ENCODE measurements at regions not wholly inside any gene's neighbourhood (a gene's known extent, or its start where the extent isn't known, plus 50 kb on each side); places are given as distances from the start of the nearest gene placed in this dataset.

DNA sequence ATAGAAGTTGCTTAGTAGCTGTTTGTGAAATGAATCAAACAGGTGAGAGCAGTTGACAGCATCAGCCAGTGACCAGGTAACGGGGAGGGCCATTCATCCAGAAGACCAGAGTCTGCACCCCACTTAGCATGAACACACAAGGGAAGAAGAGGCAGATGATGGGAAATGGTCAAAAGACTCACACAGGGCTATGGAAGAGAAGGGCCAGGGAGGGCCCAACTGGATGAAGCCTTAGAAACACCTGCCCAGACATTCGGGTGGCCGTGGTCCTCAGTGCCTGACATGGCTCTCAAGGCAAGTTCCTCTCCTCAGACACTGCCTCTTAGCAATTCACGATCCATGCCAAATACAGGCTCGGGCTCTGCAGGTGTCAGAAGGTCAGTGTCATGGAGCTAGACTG lies 354.1 kb downstream of the TCERG1L start:
- TF ChIP-seq EZH2phosphoT487 (IDR thresholded peaks at IDR 0.05; ENCODE audit: borderline replicate concordance) = no peak
- no peak for TF ChIP-seq CTCF (conservative IDR thresholded peaks at IDR 0.05; ENCODE audit: low read length)
- H3K79me2 ChIP-seq (ENCODE audit: insufficient read depth, low read length) = no peaks in the 10 kb centered on the region
- H3K9me2 ChIP-seq (replicated peaks; ENCODE audit: low read depth, low read length) = no peaks in the 10 kb centered on the region
- no peak overlapping the region for H2AFZ ChIP-seq (ENCODE audit: low read length)
- no peak overlapping the region for H3K4me2 ChIP-seq (ENCODE audit: low read depth, low read length, poor library complexity, severe bottlenecking)
- H3K4me1 ChIP-seq (ENCODE audit: insufficient read depth, low read length, poor library complexity, severe bottlenecking) = no peaks in the 10 kb centered on the region
- H3K9ac ChIP-seq (ENCODE audit: low read depth, low read length, poor library complexity, severe bottlenecking) = no peak overlapping the region
- no peaks in the 10 kb centered on the region for H3K27me3 ChIP-seq (ENCODE audit: insufficient read depth, low read length, poor library complexity, severe bottlenecking)
- peaks cover 6% of the 10 kb centered on the region; the same call in 1 of the 2 replicates for H3K9me3 ChIP-seq (ENCODE audit: insufficient read depth, low read depth, low read length)
- H3K4me3 ChIP-seq (ENCODE audit: low read length, poor library complexity, severe bottlenecking) = no peak overlapping the region
- no peaks in the 10 kb centered on the region for H4K20me1 ChIP-seq (ENCODE audit: insufficient read depth, low read length, poor library complexity, severe bottlenecking)
- H3K36me3 ChIP-seq (ENCODE audit: insufficient read depth, low read length) = no peaks in the 10 kb centered on the region
- no peaks in the 10 kb centered on the region for H3F3A ChIP-seq (ENCODE audit: low read depth)

DNA sequence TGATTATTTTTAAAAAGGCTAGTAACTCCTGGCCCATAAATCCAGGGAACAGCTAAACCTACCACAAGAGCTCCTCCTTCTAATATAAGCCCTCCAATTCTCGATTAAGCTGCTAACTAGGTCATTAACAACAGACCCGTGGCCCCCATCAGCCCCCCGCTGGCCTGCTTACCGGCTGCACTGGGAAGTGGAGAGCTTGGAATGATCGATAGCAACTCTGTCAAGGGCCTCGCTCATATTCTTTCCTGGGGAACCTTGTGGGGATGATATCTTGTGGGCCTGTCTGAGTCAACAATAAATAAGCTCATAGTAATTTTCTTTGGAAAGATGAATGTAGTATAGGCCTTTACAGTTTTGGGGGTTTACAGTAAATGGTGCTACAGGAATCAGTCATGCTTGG lies 353.5 kb downstream of the TCERG1L start:
- Histone ChIP-seq H3K4me3 (ENCODE audit: low read length, poor library complexity, severe bottlenecking) (no peak overlapping the region), H3K4me1 (ENCODE audit: insufficient read depth, low read length, poor library complexity, severe bottlenecking) (no peaks in the 10 kb centered on the region), H2AFZ (ENCODE audit: low read length) (no peak overlapping the region), H3K79me2 (ENCODE audit: insufficient read depth, low read length) (no peaks in the 10 kb centered on the region), H4K20me1 (ENCODE audit: insufficient read depth, low read length, poor library complexity, severe bottlenecking) (no peaks in the 10 kb centered on the region), H3K36me3 (ENCODE audit: insufficient read depth, low read length) (no peaks in the 10 kb centered on the region), H3K9ac (ENCODE audit: low read depth, low read length, poor library complexity, severe bottlenecking) (no peak overlapping the region), H3F3A (ENCODE audit: low read depth) (no peaks in the 10 kb centered on the region), H3K27me3 (ENCODE audit: insufficient read depth, low read length, poor library complexity, severe bottlenecking) (no peaks in the 10 kb centered on the region), H3K9me3 (ENCODE audit: insufficient read depth, low read depth, low read length) (peaks cover 11% of the 10 kb centered on the region; the same call in 1 of the 2 replicates), H3K4me2 (ENCODE audit: low read depth, low read length, poor library complexity, severe bottlenecking) (no peak overlapping the region), H3K9me2 (replicated peaks; ENCODE audit: low read depth, low read length) (no peaks in the 10 kb centered on the region)
- TF ChIP-seq CTCF (conservative IDR thresholded peaks at IDR 0.05; ENCODE audit: low read length) (no peak), EZH2phosphoT487 (IDR thresholded peaks at IDR 0.05; ENCODE audit: borderline replicate concordance) (no peak)

- TF ChIP-seq CTCF (conservative IDR thresholded peaks at IDR 0.05; ENCODE audit: low read length) (no peak), EZH2phosphoT487 (IDR thresholded peaks at IDR 0.05; ENCODE audit: borderline replicate concordance) (no peak)
Measured at GRCh38 chr10:130958981-130959751, 352.4 kb downstream of the TCERG1L start.

More at GRCh38 chr10:130958981-130959751, 352.4 kb downstream of the TCERG1L start:
- H2AFZ ChIP-seq (ENCODE audit: low read length) = no peak overlapping the region
- H3K9me3 ChIP-seq (ENCODE audit: insufficient read depth, low read depth, low read length) = peaks cover 16% of the 10 kb centered on the region; the same call in 1 of the 2 replicates
- no peak overlapping the region for H3K4me2 ChIP-seq (ENCODE audit: low read depth, low read length, poor library complexity, severe bottlenecking)
- H3K9me2 ChIP-seq (replicated peaks; ENCODE audit: low read depth, low read length) = no peaks in the 10 kb centered on the region
- H3F3A ChIP-seq (ENCODE audit: low read depth) = no peaks in the 10 kb centered on the region
- no peaks in the 10 kb centered on the region for H4K20me1 ChIP-seq (ENCODE audit: insufficient read depth, low read length, poor library complexity, severe bottlenecking)
- H3K9ac ChIP-seq (ENCODE audit: low read depth, low read length, poor library complexity, severe bottlenecking) = no peak overlapping the region
- no peak overlapping the region for H3K4me3 ChIP-seq (ENCODE audit: low read length, poor library complexity, severe bottlenecking)
- no peaks in the 10 kb centered on the region for H3K36me3 ChIP-seq (ENCODE audit: insufficient read depth, low read length)
- H3K27me3 ChIP-seq (ENCODE audit: insufficient read depth, low read length, poor library complexity, severe bottlenecking) = no peaks in the 10 kb centered on the region
- H3K4me1 ChIP-seq (ENCODE audit: insufficient read depth, low read length, poor library complexity, severe bottlenecking) = no peaks in the 10 kb centered on the region
- H3K79me2 ChIP-seq (ENCODE audit: insufficient read depth, low read length) = no peaks in the 10 kb centered on the region
